KMS-11 (cell line): ENCODE measurements at regions not wholly inside any gene's neighbourhood (a gene's known extent, or its start where the extent isn't known, plus 50 kb on each side); places are given as distances from the start of the nearest gene placed in this dataset.

Experiments used
- H2AFZ ChIP-seq: fragments of 200-600 bp; sonication (generic); 2 replicates; pipeline ENCODE4 v1.6.1; 2016; ENCODE audit warnings: antibody characterized with exemption, mixed run types, low read depth
- H3K27ac ChIP-seq: fragments of 200-600 bp; sonication (generic); 2 replicates; pipeline ENCODE4 v1.6.1; 2016; ENCODE audit warnings: mild to moderate bottlenecking, mixed run types
- H3K27me3 ChIP-seq: fragments of 200-600 bp; sonication (generic); 2 replicates; pipeline ENCODE4 v1.6.1; 2017; ENCODE audit warnings: mild to moderate bottlenecking, low read depth, mixed run types, moderate library complexity; ENCODE audit not compliant: insufficient read depth
- H3K36me3 ChIP-seq: fragments of 200-600 bp; sonication (generic); 2 replicates; pipeline ENCODE4 v1.6.1; 2017; ENCODE audit warnings: mild to moderate bottlenecking, mixed run types; ENCODE audit not compliant: insufficient read depth
- H3K4me1 ChIP-seq: fragments of 200-600 bp; sonication (generic); 2 replicates; pipeline ENCODE4 v1.6.1; 2016; ENCODE audit warnings: mild to moderate bottlenecking, low read depth, mixed run types; ENCODE audit not compliant: poor library complexity, severe bottlenecking
- H3K4me2 ChIP-seq: fragments of 200-600 bp; sonication (generic); 2 replicates; pipeline ENCODE4 v1.7.0; 2016; ENCODE audit warnings: mild to moderate bottlenecking, mixed run types
- H3K4me3 ChIP-seq: fragments of 200-600 bp; sonication (generic); IDR thresholded peaks from 2 replicates; pipeline ENCODE4 v1.6.1; 2017; ENCODE audit warnings: low read depth, low read length, mixed read lengths; ENCODE audit not compliant: insufficient read depth
- H3K79me2 ChIP-seq: fragments of 200-600 bp; sonication (generic); 2 replicates; pipeline ENCODE4 v1.6.1; 2016; ENCODE audit warnings: low read depth, mixed run types; ENCODE audit not compliant: insufficient read depth
- H3K9ac ChIP-seq: fragments of 200-600 bp; sonication (generic); 2 replicates; pipeline ENCODE4 v1.6.1; 2016; ENCODE audit warnings: mild to moderate bottlenecking, mixed run types
- H4K20me1 ChIP-seq: fragments of 200-600 bp; sonication (generic); 2 replicates; pipeline ENCODE4 v1.6.1; 2016; ENCODE audit warnings: mild to moderate bottlenecking, mixed run types; ENCODE audit not compliant: insufficient read depth
- TF ChIP-seq, protein P1 (sequence below): fragments of 200-600 bp; sonication (generic); conservative IDR thresholded peaks from 2 replicates; pipeline ENCODE4 v1.6.1; 2017; ENCODE audit warnings: low read depth, mild to moderate bottlenecking, antibody characterized with exemption, low read length, moderate library complexity, mixed read lengths

DNA sequence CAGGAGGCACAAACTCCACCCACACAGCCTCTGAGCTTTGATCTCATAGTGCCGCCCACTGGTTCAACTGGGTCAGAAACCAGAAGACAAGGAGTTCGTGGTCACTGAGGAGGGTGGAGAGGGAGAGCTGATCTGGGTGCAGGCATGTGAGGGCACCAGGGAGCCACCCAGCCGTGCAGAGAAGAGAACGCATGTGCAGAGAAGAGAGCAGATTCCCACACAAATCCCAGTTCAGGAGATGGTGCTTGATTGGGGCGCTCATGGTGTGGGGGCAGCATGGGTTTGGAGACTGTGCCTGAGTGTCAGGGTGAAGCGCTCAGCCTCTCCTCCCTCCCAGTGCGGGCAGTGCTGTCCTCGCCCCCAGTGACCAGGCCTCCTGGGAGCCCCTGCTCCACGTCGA, 375.2 kb upstream of the MYT1L start:
- Histone ChIP-seq H2AFZ (no peak overlapping the region), H3K4me2 (no peak overlapping the region; the same call in 1 of the 2 replicates), H3K9ac (no peak overlapping the region), H3K27me3 (no peaks in the 10 kb centered on the region), H3K4me1 (peaks cover 7% of the 10 kb centered on the region), H3K27ac (no peak overlapping the region), H3K4me3 (no peak overlapping the region), H3K36me3 (no peaks in the 10 kb centered on the region), H4K20me1 (no peaks in the 10 kb centered on the region), H3K79me2 (no peaks in the 10 kb centered on the region)
- TF ChIP-seq, protein P1, sequence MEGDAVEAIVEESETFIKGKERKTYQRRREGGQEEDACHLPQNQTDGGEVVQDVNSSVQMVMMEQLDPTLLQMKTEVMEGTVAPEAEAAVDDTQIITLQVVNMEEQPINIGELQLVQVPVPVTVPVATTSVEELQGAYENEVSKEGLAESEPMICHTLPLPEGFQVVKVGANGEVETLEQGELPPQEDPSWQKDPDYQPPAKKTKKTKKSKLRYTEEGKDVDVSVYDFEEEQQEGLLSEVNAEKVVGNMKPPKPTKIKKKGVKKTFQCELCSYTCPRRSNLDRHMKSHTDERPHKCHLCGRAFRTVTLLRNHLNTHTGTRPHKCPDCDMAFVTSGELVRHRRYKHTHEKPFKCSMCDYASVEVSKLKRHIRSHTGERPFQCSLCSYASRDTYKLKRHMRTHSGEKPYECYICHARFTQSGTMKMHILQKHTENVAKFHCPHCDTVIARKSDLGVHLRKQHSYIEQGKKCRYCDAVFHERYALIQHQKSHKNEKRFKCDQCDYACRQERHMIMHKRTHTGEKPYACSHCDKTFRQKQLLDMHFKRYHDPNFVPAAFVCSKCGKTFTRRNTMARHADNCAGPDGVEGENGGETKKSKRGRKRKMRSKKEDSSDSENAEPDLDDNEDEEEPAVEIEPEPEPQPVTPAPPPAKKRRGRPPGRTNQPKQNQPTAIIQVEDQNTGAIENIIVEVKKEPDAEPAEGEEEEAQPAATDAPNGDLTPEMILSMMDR = no peak

DNA sequence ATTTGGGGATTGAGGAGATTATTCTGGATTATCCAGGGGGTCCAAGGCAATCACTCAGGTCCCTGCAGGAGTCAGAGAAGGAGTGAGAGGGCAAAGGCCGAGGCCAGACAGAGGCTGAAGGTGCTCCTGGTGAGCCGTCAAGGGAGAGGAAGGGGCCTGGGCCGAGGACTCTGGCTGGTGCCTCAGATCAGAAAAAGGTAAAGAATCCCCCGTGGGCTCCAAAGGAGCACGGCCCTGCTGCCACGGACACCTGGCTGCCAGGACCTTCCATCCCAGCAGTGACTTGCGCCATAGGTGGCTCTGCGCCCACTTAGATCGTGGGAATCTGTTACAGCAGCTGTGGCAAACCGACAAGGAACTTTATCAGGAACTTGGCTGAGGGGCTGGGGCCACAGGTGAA, 374.8 kb upstream of the MYT1L start:
- TF ChIP-seq, protein P1 = no peak

DNA sequence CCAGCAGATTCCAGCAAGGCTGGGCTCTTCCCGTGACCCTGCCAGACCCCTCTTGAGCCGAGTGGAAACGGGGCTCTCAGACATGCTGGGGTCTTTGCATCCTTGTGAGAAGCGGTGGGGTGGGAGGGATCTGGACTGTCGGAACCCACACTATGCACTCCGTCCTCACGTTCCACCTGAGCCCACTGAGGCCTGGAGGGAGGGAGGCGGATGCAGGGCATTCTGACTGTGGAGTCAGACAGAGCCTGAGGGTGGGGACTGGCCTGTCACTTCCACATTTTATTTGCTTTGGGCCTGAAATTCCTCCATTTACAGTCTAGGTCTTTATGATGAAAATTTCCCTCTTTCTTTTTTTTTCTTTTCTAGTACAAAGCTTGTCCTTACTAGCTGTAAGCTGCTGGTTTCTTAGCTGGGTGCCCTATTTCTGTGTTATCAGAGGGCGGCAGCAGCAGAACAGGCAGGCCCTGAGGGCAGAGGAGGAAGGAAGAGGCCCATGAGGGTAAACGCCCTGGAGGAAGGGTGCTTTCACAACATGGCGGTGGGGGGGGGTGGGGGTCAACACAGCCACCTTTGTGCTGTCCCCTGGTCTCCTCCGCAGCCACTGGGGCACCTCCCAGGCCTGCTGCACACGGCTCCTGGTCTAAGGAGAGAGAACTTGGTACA, 373.5 kb upstream of the MYT1L start:
- no peak overlapping the region for H3K9ac ChIP-seq
- H3K4me3 ChIP-seq = no peak overlapping the region
- no peaks in the 10 kb centered on the region for H4K20me1 ChIP-seq
- peaks cover 7% of the 10 kb centered on the region for H3K4me1 ChIP-seq
- TF ChIP-seq, protein P1 = no peak
- H3K36me3 ChIP-seq = no peaks in the 10 kb centered on the region
- H2AFZ ChIP-seq = no peak overlapping the region
- H3K27ac ChIP-seq = no peak overlapping the region
- no peaks in the 10 kb centered on the region for H3K79me2 ChIP-seq
- H3K27me3 ChIP-seq = no peaks in the 10 kb centered on the region
- H3K4me2 ChIP-seq = no peak overlapping the region

More for the DNA sequence above, 374.8 kb upstream of the MYT1L start:
- Histone ChIP-seq H3K27ac (no peak overlapping the region), H2AFZ (no peak overlapping the region), H3K4me3 (no peak overlapping the region), H3K9ac (no peak overlapping the region), H3K79me2 (no peaks in the 10 kb centered on the region), H3K4me2 (no peak overlapping the region), H3K27me3 (no peaks in the 10 kb centered on the region), H4K20me1 (no peaks in the 10 kb centered on the region), H3K36me3 (no peaks in the 10 kb centered on the region), H3K4me1 (peaks cover 7% of the 10 kb centered on the region)

DNA sequence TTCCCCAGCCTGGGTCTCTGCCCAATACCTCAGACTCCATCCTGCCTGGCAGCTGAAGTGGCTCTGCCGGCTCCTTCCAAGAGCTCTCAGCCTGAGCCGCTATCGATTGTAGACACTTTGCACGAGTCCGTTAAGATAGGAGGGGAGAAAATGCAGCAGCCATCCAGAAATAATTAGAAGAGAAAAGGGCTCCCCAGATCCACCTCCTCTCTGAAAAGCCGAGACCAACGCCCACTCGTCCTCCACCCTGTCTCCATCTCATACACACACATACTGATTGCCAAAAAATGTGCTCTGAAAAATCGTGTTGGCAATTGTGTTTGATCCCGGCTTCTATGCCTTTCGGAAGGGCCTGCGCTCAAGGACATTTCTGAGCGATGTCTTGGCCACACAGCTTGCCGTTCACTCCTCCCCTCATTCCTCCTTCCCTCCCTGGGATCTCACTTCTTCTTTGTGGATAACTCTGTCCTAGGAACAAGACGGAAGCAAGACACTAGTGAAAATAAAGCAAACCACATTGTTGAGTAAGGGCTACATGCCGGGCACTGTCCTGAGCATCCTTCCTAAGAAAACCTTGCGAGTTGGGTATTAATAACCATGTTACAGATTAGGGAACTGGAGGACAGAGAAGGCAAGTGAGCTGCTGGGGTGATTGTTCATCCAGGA, 372.8 kb upstream of the MYT1L start:
- Histone ChIP-seq H3K79me2 (no peaks in the 10 kb centered on the region), H3K4me2 (no peak overlapping the region), H4K20me1 (no peaks in the 10 kb centered on the region), H3K4me1 (peaks cover 7% of the 10 kb centered on the region), H3K4me3 (no peak overlapping the region), H3K36me3 (no peaks in the 10 kb centered on the region), H3K27me3 (no peaks in the 10 kb centered on the region), H3K27ac (no peak overlapping the region), H3K9ac (no peak overlapping the region), H2AFZ (no peak overlapping the region)
- TF ChIP-seq, protein P1 = no peak
